Spleen (tissue), 7 donors: ENCODE measurements at regions not wholly inside any gene's neighbourhood (a gene's known extent, or its start where the extent isn't known, plus 50 kb on each side); places are given as distances from the start of the nearest gene placed in this dataset.

Source experiments
- POLR2A ChIP-seq, 3 donors: fragments of 450-650 bp; IDR thresholded peaks; one replicate each; pipeline ENCODE4 v1.5.1; 2017; ENCODE audit warnings: antibody characterized with exemption in 3 of 3, mild to moderate bottlenecking in 1 of 3
- POLR2AphosphoS5 ChIP-seq, 3 donors: sonication (generic); formaldehyde crosslinking; IDR thresholded peaks; one replicate each; pipeline ENCODE4 v1.5.1; 2017; ENCODE audit warnings: antibody characterized with exemption in 3 of 3
- TF ChIP-seq, protein P1 (sequence below), 11 experiments: fragments of 200-600 bp in 7 of 11; fragments of 450-650 bp in 4 of 11; sonication (generic) in 4 of 11; IDR thresholded peaks in 8 of 11; conservative IDR thresholded peaks in 3 of 11; 1 replicate in 7 of 11; 2 replicates in 4 of 11; pipeline versions ENCODE4 v1.4.0 to v1.8.0; 2016 to 2021; ENCODE audit warnings: antibody characterized with exemption in 11 of 11, inconsistent platforms in 4 of 11, mild to moderate bottlenecking in 1 of 11
- donor health status: DM: no; HTN: no; CAD: no; lungs with moderate emphysema.
- donor health status: DM: no; HTN: no; CAD: no.
- donor health status: DM: no; HTN: no; CAD: no.

DNA sequence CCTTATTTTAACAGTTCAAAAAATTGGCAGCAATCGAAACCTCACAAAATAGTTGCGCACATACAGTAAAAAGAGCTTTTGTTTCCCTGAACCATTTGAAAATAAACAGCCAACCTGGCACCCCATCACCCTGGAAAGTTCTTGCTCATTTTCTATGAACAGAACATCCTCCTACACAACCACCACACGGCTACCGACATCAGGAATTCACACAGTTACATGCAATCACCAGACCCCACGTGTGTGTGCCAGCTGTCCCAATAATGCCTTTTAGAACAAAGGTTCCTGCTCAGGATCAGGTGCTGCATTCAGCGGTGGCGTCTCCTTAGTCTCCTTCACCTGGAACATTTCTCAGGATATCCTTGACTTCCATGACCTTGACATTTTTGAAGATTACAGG lies 186.5 kb downstream of the KLF13 start:
- TF ChIP-seq, protein P1, sequence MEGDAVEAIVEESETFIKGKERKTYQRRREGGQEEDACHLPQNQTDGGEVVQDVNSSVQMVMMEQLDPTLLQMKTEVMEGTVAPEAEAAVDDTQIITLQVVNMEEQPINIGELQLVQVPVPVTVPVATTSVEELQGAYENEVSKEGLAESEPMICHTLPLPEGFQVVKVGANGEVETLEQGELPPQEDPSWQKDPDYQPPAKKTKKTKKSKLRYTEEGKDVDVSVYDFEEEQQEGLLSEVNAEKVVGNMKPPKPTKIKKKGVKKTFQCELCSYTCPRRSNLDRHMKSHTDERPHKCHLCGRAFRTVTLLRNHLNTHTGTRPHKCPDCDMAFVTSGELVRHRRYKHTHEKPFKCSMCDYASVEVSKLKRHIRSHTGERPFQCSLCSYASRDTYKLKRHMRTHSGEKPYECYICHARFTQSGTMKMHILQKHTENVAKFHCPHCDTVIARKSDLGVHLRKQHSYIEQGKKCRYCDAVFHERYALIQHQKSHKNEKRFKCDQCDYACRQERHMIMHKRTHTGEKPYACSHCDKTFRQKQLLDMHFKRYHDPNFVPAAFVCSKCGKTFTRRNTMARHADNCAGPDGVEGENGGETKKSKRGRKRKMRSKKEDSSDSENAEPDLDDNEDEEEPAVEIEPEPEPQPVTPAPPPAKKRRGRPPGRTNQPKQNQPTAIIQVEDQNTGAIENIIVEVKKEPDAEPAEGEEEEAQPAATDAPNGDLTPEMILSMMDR (IDR thresholded peaks at IDR 0.05 in 8 of 11, conservative IDR thresholded peaks at IDR 0.05 in 3 of 11), result no peak
- TF ChIP-seq POLR2A (IDR thresholded peaks at IDR 0.05) (no peak), POLR2AphosphoS5 (IDR thresholded peaks at IDR 0.05) (no peak)
